K562 (cell line): ENCODE measurements at regions not wholly inside any gene's neighbourhood (a gene's known extent, or its start where the extent isn't known, plus 50 kb on each side); places are given as distances from the start of the nearest gene placed in this dataset.

ENCODE experiments used
- ATAC-seq: fragments of 200-7000 bp; cut with Tn5 transposase; 3 replicates; pipeline ENCODE4 v1.9.1; 2020; ENCODE audit warnings: moderate library complexity
- BruUV-seq: library from RNA; stranded (reverse); fragments of 400-500 nt; replicated peaks from 2 replicates; lab custom pipeline; 2021; lab: Mats Ljungman, UMichigan
- CTCF ChIA-PET: fragments of 300-600 bp; formaldehyde crosslinking; extraction: SDS; loops from one replicate; lab custom pipeline; 2021; ENCODE audit warnings: low intra/inter-chr PET ratio; lab: Yijun Ruan, JAX
- POLR2A ChIA-PET: fragments of 300-600, 350-650 bp; sonication (Branson Sonifier 250); formaldehyde crosslinking; extraction: SDS; loops from one replicate; lab custom pipeline; 2021; ENCODE audit warnings: antibody characterized with exemption, inconsistent platforms; lab: Yijun Ruan, JAX
- DNase-seq, 4 experiments: peaks; one replicate each; pipeline versions ENCODE4 v3.0.0 to v3.0.0-alpha.2; 2011 to 2018; ENCODE audit warnings: low spot score in 3 of 4, mixed read lengths in 3 of 4; ENCODE audit errors: extremely low read depth in 1 of 4
- FAIRE-seq: peaks from 2 replicates; lab custom pipeline; 2011; peaks lifted over from hg19 to GRCh38; lab: Jason Lieb, UNC
- H2AFZ ChIP-seq: 2 replicates; pipeline ENCODE4 v1.6.0; 2011; ENCODE audit warnings: low read depth, low read length, control low read depth, inconsistent platforms
- H3K27ac ChIP-seq: fragments of 200-600 bp; 3 replicates; pipeline ENCODE4 v1.8.0; 2011; ENCODE audit warnings: low read depth, mild to moderate bottlenecking, control low read depth, inconsistent platforms, low read length, moderate library complexity, mixed read lengths; ENCODE audit errors: extremely low read depth
- H3K27me3 ChIP-seq, 2 experiments: fragments of 300-600 bp in 1 of 2; 2 replicates in 1 of 2; 3 replicates in 1 of 2; pipeline versions ENCODE4 v1.6.0 to v1.8.0; 2011; ENCODE audit warnings: inconsistent platforms in 2 of 2, low read length in 2 of 2, mild to moderate bottlenecking in 1 of 2, mixed read lengths in 1 of 2, moderate library complexity in 1 of 2; ENCODE audit not compliant: control insufficient read depth in 2 of 2, insufficient read depth in 2 of 2
- H3K36me3 ChIP-seq: fragments of 300-600 bp; 3 replicates; pipeline ENCODE4 v1.8.0; 2011; ENCODE audit warnings: mild to moderate bottlenecking, low read length, inconsistent platforms; ENCODE audit not compliant: control insufficient read depth, insufficient read depth
- H3K4me1 ChIP-seq, 2 experiments: fragments of 200-600 bp in 1 of 2; replicated peaks in 1 of 2; 2 replicates in 1 of 2; 3 replicates in 1 of 2; pipeline versions ENCODE4 v1.5.1 to v1.8.0; 2011; ENCODE audit warnings: inconsistent platforms in 2 of 2, low read length in 2 of 2, mild to moderate bottlenecking in 1 of 2, mixed read lengths in 1 of 2, moderate library complexity in 1 of 2; ENCODE audit not compliant: control insufficient read depth in 2 of 2, insufficient read depth in 2 of 2
- H3K4me2 ChIP-seq: 2 replicates; pipeline ENCODE4 v1.6.1; 2011; ENCODE audit warnings: low read length, control low read depth, inconsistent platforms, mixed read lengths; ENCODE audit not compliant: insufficient read depth
- H3K4me3 ChIP-seq: fragments of 200-600 bp; sonication (generic), shearing (Covaris generic); 2 replicates; pipeline ENCODE4 v1.5.1; 2016; ENCODE audit warnings: control low read depth, inconsistent platforms
- H3K79me2 ChIP-seq: fragments of 200-600 bp; 3 replicates; pipeline ENCODE4 v1.8.0; 2011; ENCODE audit warnings: low read length, inconsistent platforms; ENCODE audit not compliant: control insufficient read depth, insufficient read depth
- H3K9ac ChIP-seq, 2 experiments: 2 replicates each; pipeline versions ENCODE4 v1.6.0 to v1.6.1; 2011; ENCODE audit warnings: low read depth in 2 of 2, low read length in 2 of 2, control low read depth in 1 of 2, inconsistent platforms in 1 of 2, mild to moderate bottlenecking in 1 of 2, mixed read lengths in 1 of 2; ENCODE audit not compliant: insufficient read depth in 1 of 2
- H3K9me1 ChIP-seq: one replicate; pipeline ENCODE4 v1.6.0; 2011; ENCODE audit warnings: inconsistent platforms, mild to moderate bottlenecking, low read length, moderate library complexity; ENCODE audit not compliant: control insufficient read depth, insufficient read depth
- H3K9me3 ChIP-seq: replicated peaks from 2 replicates; pipeline ENCODE4 v1.5.1; 2011; ENCODE audit warnings: low read depth, low read length, inconsistent platforms; ENCODE audit not compliant: control insufficient read depth, insufficient read depth
- H4K20me1 ChIP-seq: replicated peaks from 2 replicates; pipeline ENCODE4 v1.6.1; 2011; ENCODE audit warnings: low read length, inconsistent platforms, mixed read lengths; ENCODE audit not compliant: control insufficient read depth, insufficient read depth
- BDP1 ChIP-seq: IDR thresholded peaks from 3 replicates; pipeline ENCODE4 v1.6.1; 2011; ENCODE audit not compliant: insufficient read length, insufficient read depth
- CHCHD3 ChIP-seq: fragments of 250-450 bp; sonication (Bioruptor Pico); IDR thresholded peaks from 2 replicates; pipeline ENCODE4 v2.1.2; 2022; ENCODE audit warnings: mild to moderate bottlenecking
- HMBOX1 ChIP-seq: sonication (generic); IDR thresholded peaks from 2 replicates; pipeline ENCODE4 v1.6.1; 2016
- PRPF4 ChIP-seq: fragments of 200-400 bp; formaldehyde crosslinking; IDR thresholded peaks from one replicate; pipeline ENCODE4 v1.6.1; 2017; ENCODE audit warnings: low read length, low read depth, mild to moderate bottlenecking; ENCODE audit not compliant: insufficient read depth, poor library complexity, severe bottlenecking
- SMARCA4 ChIP-seq: fragments of 450-650 bp; IDR thresholded peaks from 2 replicates; pipeline ENCODE4 v1.6.1; 2016
- SNIP1 ChIP-seq: fragments of 450-650 bp; IDR thresholded peaks from 2 replicates; pipeline ENCODE4 v1.7.1; 2017; ENCODE audit warnings: low read depth, mild to moderate bottlenecking
- WGBS: fragments of 100-300 bp; shearing (Covaris generic); methylation state at CpG from one replicate; pipeline ENCODE4 v1.1.6; 2016; ENCODE audit warnings: low coverage, mixed read lengths; ENCODE audit not compliant: insufficient coverage; ENCODE audit errors: missing lambda C conversion rate; 5-methylcytosine and 5-hydroxymethylcytosine counted together
- in situ Hi-C: fragments of 300-500 bp; cut with MboI; formaldehyde crosslinking; loops from 4 replicates; pipeline ENCODE4 v1.15.0; 2018; ENCODE audit warnings: inconsistent platforms, mixed read lengths
- intact Hi-C: fragments of 100-400 bp; cut with micrococcal nuclease; formaldehyde crosslinking; loops from 2 replicates; pipeline ENCODE4 v1.14.2; 2022
- TF ChIP-seq, protein P1 (sequence below): sonication (generic); formaldehyde crosslinking; IDR thresholded peaks from 2 replicates; pipeline ENCODE4 v1.8.1; 2023; ENCODE audit warnings: mild to moderate bottlenecking, missing genetic modification reagents

GRCh38 chr1:25110036-25110435 is 122.3 kb downstream of the SYF2 start:
- no peak overlapping the region for H2AFZ ChIP-seq
- no peaks in the 10 kb centered on the region for H3K79me2 ChIP-seq
- FAIRE-seq (no peak), ATAC-seq (no peak)
- no peak overlapping the region for H3K4me2 ChIP-seq
- no peak overlapping the region for H3K4me3 ChIP-seq
- peaks cover 21 to 48% of the 10 kb centered on the region in 2 experiments; a peak in 4 of 5 replicates for H3K27me3 ChIP-seq
- no peak for TF ChIP-seq HMBOX1
- TF ChIP-seq SMARCA4: no peak
- no peak for TF ChIP-seq BDP1
- no peak for TF ChIP-seq PRPF4
- no peak for TF ChIP-seq CHCHD3 (CRISPR knock-in tag)
- no peak for TF ChIP-seq SNIP1
- TF ChIP-seq, protein P1, sequence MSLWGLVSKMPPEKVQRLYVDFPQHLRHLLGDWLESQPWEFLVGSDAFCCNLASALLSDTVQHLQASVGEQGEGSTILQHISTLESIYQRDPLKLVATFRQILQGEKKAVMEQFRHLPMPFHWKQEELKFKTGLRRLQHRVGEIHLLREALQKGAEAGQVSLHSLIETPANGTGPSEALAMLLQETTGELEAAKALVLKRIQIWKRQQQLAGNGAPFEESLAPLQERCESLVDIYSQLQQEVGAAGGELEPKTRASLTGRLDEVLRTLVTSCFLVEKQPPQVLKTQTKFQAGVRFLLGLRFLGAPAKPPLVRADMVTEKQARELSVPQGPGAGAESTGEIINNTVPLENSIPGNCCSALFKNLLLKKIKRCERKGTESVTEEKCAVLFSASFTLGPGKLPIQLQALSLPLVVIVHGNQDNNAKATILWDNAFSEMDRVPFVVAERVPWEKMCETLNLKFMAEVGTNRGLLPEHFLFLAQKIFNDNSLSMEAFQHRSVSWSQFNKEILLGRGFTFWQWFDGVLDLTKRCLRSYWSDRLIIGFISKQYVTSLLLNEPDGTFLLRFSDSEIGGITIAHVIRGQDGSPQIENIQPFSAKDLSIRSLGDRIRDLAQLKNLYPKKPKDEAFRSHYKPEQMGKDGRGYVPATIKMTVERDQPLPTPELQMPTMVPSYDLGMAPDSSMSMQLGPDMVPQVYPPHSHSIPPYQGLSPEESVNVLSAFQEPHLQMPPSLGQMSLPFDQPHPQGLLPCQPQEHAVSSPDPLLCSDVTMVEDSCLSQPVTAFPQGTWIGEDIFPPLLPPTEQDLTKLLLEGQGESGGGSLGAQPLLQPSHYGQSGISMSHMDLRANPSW (CRISPR knock-in tag): no peak
- TF ChIP-seq, all 486 proteins: peak for 0
- no peak overlapping the region for H3K27ac ChIP-seq
- peaks cover 7% of the 10 kb centered on the region for H3K9me3 ChIP-seq
- H3K4me1 ChIP-seq: no peaks in the 10 kb centered on the region
- no TSS peak for BruUV-seq
- no peak overlapping the region for H3K9ac ChIP-seq
- H3K36me3 ChIP-seq: no peaks in the 10 kb centered on the region
- POLR2A ChIA-PET: no interaction called here
- intact Hi-C loops: no loop called here
- H3K9me1 ChIP-seq: no peaks in the 10 kb centered on the region
- CTCF ChIA-PET: no interaction called here
- no peaks in the 10 kb centered on the region for H4K20me1 ChIP-seq
- no peak for DNase-seq
- WGBS: 22% methylated on average over 5 of the region's 5 CpGs
- in situ Hi-C loops: no loop called here
